C4-2B (cell line): ENCODE measurements at regions not wholly inside any gene's neighbourhood (a gene's known extent, or its start where the extent isn't known, plus 50 kb on each side); places are given as distances from the start of the nearest gene placed in this dataset.

Experiments
- ZFX ChIP-seq: fragments of 450-650 bp; IDR thresholded peaks from 2 replicates; pipeline ENCODE4 v1.6.1; 2017
- TF ChIP-seq, protein P1 (sequence below): fragments of 450-650 bp; conservative IDR thresholded peaks from 2 replicates; pipeline ENCODE4 v1.5.1; 2017; ENCODE audit warnings: mild to moderate bottlenecking

DNA sequence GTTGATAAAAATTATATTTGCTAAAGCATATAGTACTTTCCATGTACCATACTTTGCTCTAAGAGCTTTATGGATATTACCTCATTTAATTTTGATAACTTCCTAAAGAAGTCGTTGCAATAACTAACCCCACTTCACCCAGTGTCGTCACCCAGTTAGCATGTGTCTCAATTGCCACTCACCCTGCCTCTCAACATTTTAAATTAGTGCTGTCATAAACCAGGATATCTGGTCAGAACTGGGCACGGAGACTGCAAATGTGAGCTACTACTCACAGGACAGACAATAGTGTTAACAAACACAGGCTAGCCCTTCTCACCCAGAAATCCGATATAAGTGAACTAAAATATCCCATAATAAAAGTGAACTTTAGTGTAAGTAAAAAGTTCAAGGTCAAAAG, 430.6 kb downstream of the KLF12 start:
- TF ChIP-seq, protein P1, sequence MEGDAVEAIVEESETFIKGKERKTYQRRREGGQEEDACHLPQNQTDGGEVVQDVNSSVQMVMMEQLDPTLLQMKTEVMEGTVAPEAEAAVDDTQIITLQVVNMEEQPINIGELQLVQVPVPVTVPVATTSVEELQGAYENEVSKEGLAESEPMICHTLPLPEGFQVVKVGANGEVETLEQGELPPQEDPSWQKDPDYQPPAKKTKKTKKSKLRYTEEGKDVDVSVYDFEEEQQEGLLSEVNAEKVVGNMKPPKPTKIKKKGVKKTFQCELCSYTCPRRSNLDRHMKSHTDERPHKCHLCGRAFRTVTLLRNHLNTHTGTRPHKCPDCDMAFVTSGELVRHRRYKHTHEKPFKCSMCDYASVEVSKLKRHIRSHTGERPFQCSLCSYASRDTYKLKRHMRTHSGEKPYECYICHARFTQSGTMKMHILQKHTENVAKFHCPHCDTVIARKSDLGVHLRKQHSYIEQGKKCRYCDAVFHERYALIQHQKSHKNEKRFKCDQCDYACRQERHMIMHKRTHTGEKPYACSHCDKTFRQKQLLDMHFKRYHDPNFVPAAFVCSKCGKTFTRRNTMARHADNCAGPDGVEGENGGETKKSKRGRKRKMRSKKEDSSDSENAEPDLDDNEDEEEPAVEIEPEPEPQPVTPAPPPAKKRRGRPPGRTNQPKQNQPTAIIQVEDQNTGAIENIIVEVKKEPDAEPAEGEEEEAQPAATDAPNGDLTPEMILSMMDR, result no peak
- no peak for TF ChIP-seq ZFX
